HEK293 (cell line): ENCODE measurements at regions not wholly inside any gene's neighbourhood (a gene's known extent, or its start where the extent isn't known, plus 50 kb on each side); places are given as distances from the start of the nearest gene placed in this dataset.
"Not testable (repeated sequence)": the region's sequence is repeated elsewhere in the genome, so short reads cannot be mapped to it uniquely, and the experiment has no call there.

Experiments
- CTCF ChIA-PET: fragments of 350-600 bp; formaldehyde crosslinking; extraction: SDS; loops from one replicate; lab custom pipeline; 2021; ENCODE audit warnings: antibody characterized with exemption; lab: Yijun Ruan, JAX
- POLR2A ChIA-PET: fragments of 300-600 bp; formaldehyde crosslinking; extraction: SDS; loops from one replicate; lab custom pipeline; 2020; ENCODE audit warnings: antibody characterized with exemption, inconsistent platforms; lab: Yijun Ruan, JAX
- H3K27ac ChIP-seq: fragments of 200-500 bp; sonication (Bioruptor generic); 2 replicates; pipeline ENCODE4 v1.5.1; 2014; ENCODE audit warnings: low read depth, low read length, control low read depth, inconsistent platforms; ENCODE audit errors: extremely low read depth
- H3K36me3 ChIP-seq, 2 experiments: fragments of 200-500 bp in 1 of 2; sonication (Bioruptor generic) in 1 of 2; 1 replicate in 1 of 2; 2 replicates in 1 of 2; pipeline ENCODE4 v1.5.1; 2014 to 2017; ENCODE audit warnings: inconsistent platforms in 2 of 2, low read length in 2 of 2; ENCODE audit not compliant: control insufficient read depth in 2 of 2, insufficient read depth in 1 of 2
- H3K4me1 ChIP-seq: fragments of 200-500 bp; sonication (Bioruptor generic); 2 replicates; pipeline ENCODE4 v1.5.1; 2014; ENCODE audit warnings: mild to moderate bottlenecking, low read length, inconsistent platforms; ENCODE audit not compliant: control insufficient read depth, insufficient read depth
- H3K4me3 ChIP-seq: 2 replicates; pipeline ENCODE4 v1.5.1; 2011; ENCODE audit warnings: low read depth, mild to moderate bottlenecking, control low read depth, low read length, moderate library complexity
- H3K9me3 ChIP-seq: fragments of 200-500 bp; sonication (Bioruptor generic); 2 replicates; pipeline ENCODE4 v1.5.1; 2014; ENCODE audit warnings: low read depth, low read length, inconsistent platforms; ENCODE audit not compliant: control insufficient read depth, insufficient read depth
- BCL11B ChIP-seq: fragments of 450-650 bp; formaldehyde crosslinking; IDR thresholded peaks from 2 replicates; pipeline ENCODE4 v1.5.1; 2016; ENCODE audit warnings: low read depth, missing biosample characterization, missing genetic modification characterization
- RBAK ChIP-seq: fragments of 450-650 bp; formaldehyde crosslinking; IDR thresholded peaks from 2 replicates; pipeline ENCODE4 v1.5.1; 2016; ENCODE audit warnings: missing biosample characterization, missing genetic modification characterization
- SP3 ChIP-seq: fragments of 450-650 bp; formaldehyde crosslinking; IDR thresholded peaks from 2 replicates; pipeline ENCODE4 v1.5.1; 2016; ENCODE audit warnings: missing biosample characterization, missing genetic modification characterization
- WT1 ChIP-seq: fragments of 450-650 bp; formaldehyde crosslinking; IDR thresholded peaks from 2 replicates; pipeline ENCODE4 v1.5.1; 2016; ENCODE audit warnings: missing biosample characterization, missing genetic modification characterization
- ZBTB10 ChIP-seq: fragments of 450-650 bp; formaldehyde crosslinking; IDR thresholded peaks from 2 replicates; pipeline ENCODE4 v1.5.1; 2016; ENCODE audit warnings: missing biosample characterization, missing genetic modification characterization
- ZFP41 ChIP-seq: fragments of 450-650 bp; formaldehyde crosslinking; IDR thresholded peaks from 2 replicates; pipeline ENCODE4 v1.5.1; 2016; ENCODE audit warnings: missing biosample characterization, missing genetic modification characterization, borderline replicate concordance
- ZNF121 ChIP-seq: fragments of 450-650 bp; formaldehyde crosslinking; IDR thresholded peaks from 2 replicates; pipeline ENCODE4 v1.5.1; 2016; ENCODE audit warnings: missing biosample characterization, missing genetic modification characterization
- ZNF138 ChIP-seq: fragments of 450-650 bp; formaldehyde crosslinking; IDR thresholded peaks from 2 replicates; pipeline ENCODE4 v1.5.1; 2016; ENCODE audit warnings: missing biosample characterization, missing genetic modification characterization, borderline replicate concordance
- ZNF2 ChIP-seq: fragments of 450-650 bp; formaldehyde crosslinking; IDR thresholded peaks from 2 replicates; pipeline ENCODE4 v1.5.1; 2016; ENCODE audit warnings: missing biosample characterization, missing genetic modification characterization
- ZNF426 ChIP-seq: fragments of 450-650 bp; formaldehyde crosslinking; IDR thresholded peaks from 2 replicates; pipeline ENCODE4 v1.5.1; 2017; ENCODE audit warnings: missing biosample characterization, missing genetic modification characterization, mild to moderate bottlenecking, inconsistent platforms, moderate library complexity
- ZNF488 ChIP-seq: fragments of 450-650 bp; formaldehyde crosslinking; IDR thresholded peaks from 2 replicates; pipeline ENCODE4 v1.5.1; 2016; ENCODE audit warnings: missing biosample characterization, missing genetic modification characterization
- ZNF521 ChIP-seq: fragments of 450-650 bp; formaldehyde crosslinking; IDR thresholded peaks from 2 replicates; pipeline ENCODE4 v1.5.1; 2017; ENCODE audit warnings: missing biosample characterization, mild to moderate bottlenecking, missing genetic modification characterization
- ZNF548 ChIP-seq: fragments of 450-650 bp; formaldehyde crosslinking; IDR thresholded peaks from 2 replicates; pipeline ENCODE4 v1.5.1; 2016; ENCODE audit warnings: missing biosample characterization, missing genetic modification characterization
- ZNF560 ChIP-seq: fragments of 450-650 bp; formaldehyde crosslinking; IDR thresholded peaks from 2 replicates; pipeline ENCODE4 v1.5.1; 2017; ENCODE audit warnings: missing biosample characterization, missing genetic modification characterization, borderline replicate concordance
- ZNF701 ChIP-seq: fragments of 450-650 bp; formaldehyde crosslinking; IDR thresholded peaks from 2 replicates; pipeline ENCODE4 v1.5.1; 2016; ENCODE audit warnings: missing biosample characterization, missing genetic modification characterization
- ZNF76 ChIP-seq: fragments of 450-650 bp; formaldehyde crosslinking; IDR thresholded peaks from 2 replicates; pipeline ENCODE4; 2016; ENCODE audit warnings: low read depth, missing biosample characterization, missing genetic modification characterization, borderline replicate concordance
- ZSCAN23 ChIP-seq: fragments of 450-650 bp; formaldehyde crosslinking; IDR thresholded peaks from 2 replicates; pipeline ENCODE4 v1.5.1; 2016; ENCODE audit warnings: missing biosample characterization, missing genetic modification characterization
- ZSCAN4 ChIP-seq: fragments of 450-650 bp; formaldehyde crosslinking; IDR thresholded peaks from 2 replicates; pipeline ENCODE4 v1.5.1; 2017; ENCODE audit warnings: missing biosample characterization, missing genetic modification characterization
- ZSCAN5A ChIP-seq: fragments of 450-650 bp; formaldehyde crosslinking; IDR thresholded peaks from 2 replicates; pipeline ENCODE4 v1.5.1; 2016; ENCODE audit warnings: missing biosample characterization, missing genetic modification characterization

- Histone ChIP-seq H3K9me3 (no peaks in the 10 kb centered on the region), H3K4me3 (no peak overlapping the region), H3K27ac (no peak overlapping the region)
- POLR2A ChIA-PET, result interaction anchor here (1.0 kb wide), 1 partner anchor 128 kb away, joined by 3 read pairs; no protein-coding TSS in a partner anchor
- CTCF ChIA-PET, result interaction anchor here (0.7 kb wide), 1 partner anchor 35 kb away, joined by 3 read pairs; no protein-coding TSS in a partner anchor
- TF ChIP-seq SP3 (tag by site-specific recombination), result no peak
- no peak for TF ChIP-seq ZNF701 (tag by site-specific recombination)
- no peak for TF ChIP-seq ZSCAN5A
- no peak for TF ChIP-seq ZSCAN4 (tag by site-specific recombination)
- no peak for TF ChIP-seq ZNF426 (tag by site-specific recombination)
- no peak for TF ChIP-seq ZNF2 (tag by site-specific recombination)
- no peak for TF ChIP-seq ZFP41 (tag by site-specific recombination)
- TF ChIP-seq ZSCAN23 (tag by site-specific recombination), result no peak
- TF ChIP-seq ZNF548, result no peak
- TF ChIP-seq ZNF521, result no peak
- no peak for TF ChIP-seq ZNF76 (tag by site-specific recombination)
- no peak for TF ChIP-seq BCL11B (tag by site-specific recombination)
- no peak for TF ChIP-seq WT1 (tag by site-specific recombination)
- no peak for TF ChIP-seq ZNF560
- no peak for TF ChIP-seq ZNF138 (tag by site-specific recombination)
- TF ChIP-seq RBAK (tag by site-specific recombination), result no peak
- TF ChIP-seq ZNF488, result no peak
- TF ChIP-seq ZBTB10, result no peak
- TF ChIP-seq, all 188 proteins: peak for 0
- H3K4me1 ChIP-seq, result no peaks in the 10 kb centered on the region
- no peaks in the 10 kb centered on the region for H3K36me3 ChIP-seq
Measured at GRCh38 chr12:124645530-124646244, 78.3 kb upstream of the NCOR2 start.

GRCh38 chr12:124643768-124644167, 76.4 kb upstream of the NCOR2 start:
- H3K4me1 ChIP-seq, H3K36me3 ChIP-seq, H3K4me3 ChIP-seq, H3K27ac ChIP-seq, POLR2A ChIA-PET, H3K9me3 ChIP-seq, CTCF ChIA-PET: not testable (repeated sequence)
- peak; percentile 70 for TF ChIP-seq ZNF121 (tag by site-specific recombination)
